Keratinocyte (primary cell): ENCODE measurements at regions not wholly inside any gene's neighbourhood (a gene's known extent, or its start where the extent isn't known, plus 50 kb on each side); places are given as distances from the start of the nearest gene placed in this dataset.

Source experiments
- DNase-seq: peaks from one replicate; pipeline ENCODE4 v3.0.0-alpha.2; 2011; ENCODE audit warnings: low read depth, missing footprints, low spot score
- FAIRE-seq: peaks from 2 replicates; lab custom pipeline; 2011; peaks lifted over from hg19 to GRCh38; lab: Jason Lieb, UNC
- H2AFZ ChIP-seq: 2 replicates; pipeline ENCODE4 v1.6.0; 2012; ENCODE audit warnings: low read length, control low read depth, inconsistent platforms; ENCODE audit not compliant: control insufficient read depth
- H3K27ac ChIP-seq: 2 replicates; pipeline ENCODE4 v1.5.1; 2011; ENCODE audit warnings: low read length; ENCODE audit not compliant: control insufficient read depth, insufficient read depth
- H3K27me3 ChIP-seq: 3 replicates; pipeline ENCODE4 v1.6.0; 2011; ENCODE audit warnings: low read length; ENCODE audit not compliant: control insufficient read depth, insufficient read depth; ENCODE audit errors: extremely low read depth
- H3K36me3 ChIP-seq, 2 experiments: 2 replicates in 1 of 2; 3 replicates in 1 of 2; pipeline ENCODE4 v1.5.1; 2011; ENCODE audit warnings: low read length in 2 of 2, mild to moderate bottlenecking in 1 of 2; ENCODE audit not compliant: control insufficient read depth in 2 of 2, insufficient read depth in 2 of 2; ENCODE audit errors: extremely low read depth in 1 of 2
- H3K4me1 ChIP-seq: 3 replicates; pipeline ENCODE4 v1.5.1; 2011; ENCODE audit warnings: low read length; ENCODE audit not compliant: control insufficient read depth, insufficient read depth; ENCODE audit errors: extremely low read depth
- H3K4me2 ChIP-seq: 3 replicates; pipeline ENCODE4 v1.6.0; 2011; ENCODE audit warnings: low read depth, low read length; ENCODE audit not compliant: control insufficient read depth, insufficient read depth; ENCODE audit errors: extremely low read depth
- H3K4me3 ChIP-seq, 3 experiments: fragments of 200-600 bp in 1 of 3; sonication (generic) in 1 of 3; 2 replicates in 2 of 3; 3 replicates in 1 of 3; pipeline ENCODE4 v1.5.1; 2011 to 2016; ENCODE audit warnings: low read length in 3 of 3, mild to moderate bottlenecking in 3 of 3, control low read depth in 2 of 3, inconsistent platforms in 1 of 3, low read depth in 1 of 3, mixed read lengths in 1 of 3, mixed run types in 1 of 3, moderate library complexity in 1 of 3; ENCODE audit not compliant: control insufficient read depth in 2 of 3, insufficient read depth in 2 of 3; ENCODE audit errors: extremely low read depth in 1 of 3
- H3K79me2 ChIP-seq: 2 replicates; pipeline ENCODE4 v1.6.0; 2012; ENCODE audit warnings: low read length; ENCODE audit not compliant: control insufficient read depth, insufficient read depth
- H3K9ac ChIP-seq: 3 replicates; pipeline ENCODE4 v1.6.0; 2011; ENCODE audit warnings: low read length; ENCODE audit not compliant: control insufficient read depth, insufficient read depth; ENCODE audit errors: extremely low read depth
- H3K9me1 ChIP-seq: 3 replicates; pipeline ENCODE4 v1.6.0; 2011; ENCODE audit warnings: low read length; ENCODE audit not compliant: control insufficient read depth, insufficient read depth; ENCODE audit errors: extremely low read depth
- H3K9me3 ChIP-seq: 2 replicates; pipeline ENCODE4 v1.5.1; 2012; ENCODE audit warnings: low read depth, low read length; ENCODE audit not compliant: control insufficient read depth
- H4K20me1 ChIP-seq: 3 replicates; pipeline ENCODE4 v1.6.0; 2011; ENCODE audit warnings: low read length; ENCODE audit not compliant: control insufficient read depth, insufficient read depth; ENCODE audit errors: extremely low read depth
- CTCF ChIP-seq, 3 experiments: IDR thresholded peaks in 1 of 3; conservative IDR thresholded peaks in 1 of 3; optimal IDR thresholded peaks in 1 of 3; 2 replicates in 2 of 3; 3 replicates in 1 of 3; pipeline versions ENCODE3 to v1.5.1; 2011; ENCODE audit warnings: low read length in 3 of 3, mild to moderate bottlenecking in 3 of 3, moderate library complexity in 2 of 3, control low read depth in 1 of 3, inconsistent platforms in 1 of 3; ENCODE audit not compliant: insufficient read depth in 2 of 3; ENCODE audit errors: extremely low read depth in 1 of 3
- EZH2 ChIP-seq: IDR thresholded peaks from one replicate; pipeline ENCODE4 v1.6.1; 2012; ENCODE audit warnings: inconsistent platforms, mild to moderate bottlenecking, low read length, moderate library complexity
- dilution Hi-C: fragments of 300-500 bp; cut with MboI; formaldehyde crosslinking; loops from one replicate; pipeline ENCODE4 v1.7.0; 2020; ENCODE audit warnings: low sequenced_read_pairs; ENCODE audit not compliant: extremely low pct_ligation_motif_present

GRCh38 chr4:106582103-106582502 is 213.5 kb upstream of the GIMD1 start:
- DNase-seq (no peak), FAIRE-seq (no peak)
- TF ChIP-seq EZH2 = no peak
- no peak for TF ChIP-seq CTCF (optimal IDR thresholded peaks at IDR 0.05 in 1 of 3, IDR thresholded peaks at IDR 0.05 in 1 of 3, conservative IDR thresholded peaks at IDR 0.05 in 1 of 3; ENCODE audit: extremely low read depth in 1 of 3, insufficient read depth in 2 of 3, low read length in 3 of 3)
- Histone ChIP-seq H3K27me3 (no peaks in the 10 kb centered on the region), H3K9ac (no peak overlapping the region), H3K27ac (no peak overlapping the region), H3K36me3 (no peaks in the 10 kb centered on the region), H3K79me2 (no peaks in the 10 kb centered on the region), H3K4me2 (no peak overlapping the region), H3K9me3 (no peaks in the 10 kb centered on the region), H2AFZ (no peak overlapping the region), H4K20me1 (no peaks in the 10 kb centered on the region), H3K4me3 (no peak overlapping the region), H3K9me1 (no peaks in the 10 kb centered on the region), H3K4me1 (peaks cover 41% of the 10 kb centered on the region)
- dilution Hi-C loops = no loop called here

GRCh38 chr4:106579236-106579635 is 210.7 kb upstream of the GIMD1 start:
- FAIRE-seq (no peak), DNase-seq (no peak)
- H3K27ac ChIP-seq = no peak overlapping the region
- peaks cover 16% of the 10 kb centered on the region for H3K4me1 ChIP-seq
- no peak overlapping the region for H3K4me2 ChIP-seq
- H4K20me1 ChIP-seq = no peaks in the 10 kb centered on the region
- no peak overlapping the region for H3K9ac ChIP-seq
- no peaks in the 10 kb centered on the region for H3K9me3 ChIP-seq
- no peaks in the 10 kb centered on the region for H3K9me1 ChIP-seq
- no peaks in the 10 kb centered on the region for H3K79me2 ChIP-seq
- H3K4me3 ChIP-seq = no peak overlapping the region
- H3K36me3 ChIP-seq = no peaks in the 10 kb centered on the region
- no peaks in the 10 kb centered on the region for H3K27me3 ChIP-seq
- dilution Hi-C loops = no loop called here
- TF ChIP-seq CTCF (optimal IDR thresholded peaks at IDR 0.05 in 1 of 3, IDR thresholded peaks at IDR 0.05 in 1 of 3, conservative IDR thresholded peaks at IDR 0.05 in 1 of 3; ENCODE audit: extremely low read depth in 1 of 3, insufficient read depth in 2 of 3, low read length in 3 of 3) (no peak), EZH2 (no peak)
- no peak overlapping the region for H2AFZ ChIP-seq
